HG03442 (cell line): ENCODE measurements at regions not wholly inside any gene's neighbourhood (a gene's known extent, or its start where the extent isn't known, plus 50 kb on each side); places are given as distances from the start of the nearest gene placed in this dataset.

ENCODE experiments used
- ATAC-seq: cut with Tn5 transposase; IDR thresholded peaks from one replicate; pipeline ENCODE4 v1.9.1; 2021; ENCODE audit warnings: mild to moderate bottlenecking, moderate library complexity; ENCODE audit not compliant: unreplicated experiment

DNA sequence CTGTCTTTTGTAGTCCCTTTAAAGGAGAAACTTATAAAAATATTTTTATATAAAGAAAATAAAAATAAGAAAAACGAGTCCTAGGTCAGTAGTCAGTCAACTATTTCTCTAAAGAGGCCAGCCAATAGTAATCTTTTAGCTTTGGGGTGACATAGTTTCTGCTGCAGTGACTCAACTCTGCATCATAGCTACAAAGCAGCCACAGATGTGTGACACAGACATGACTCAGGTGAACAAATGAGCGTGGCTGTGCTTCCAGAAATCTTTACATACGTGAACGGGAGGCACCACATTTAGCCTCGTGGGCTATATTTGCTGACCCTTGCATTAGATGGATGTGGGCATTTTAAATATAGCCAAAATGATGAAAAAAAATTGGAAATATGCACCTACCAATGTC, 1862.5 kb upstream of the TENM3 start:
- ATAC-seq = no peak

GRCh38 chr4:180391613-180392012, 1851.6 kb upstream of the TENM3 start:
- no peak for ATAC-seq

DNA sequence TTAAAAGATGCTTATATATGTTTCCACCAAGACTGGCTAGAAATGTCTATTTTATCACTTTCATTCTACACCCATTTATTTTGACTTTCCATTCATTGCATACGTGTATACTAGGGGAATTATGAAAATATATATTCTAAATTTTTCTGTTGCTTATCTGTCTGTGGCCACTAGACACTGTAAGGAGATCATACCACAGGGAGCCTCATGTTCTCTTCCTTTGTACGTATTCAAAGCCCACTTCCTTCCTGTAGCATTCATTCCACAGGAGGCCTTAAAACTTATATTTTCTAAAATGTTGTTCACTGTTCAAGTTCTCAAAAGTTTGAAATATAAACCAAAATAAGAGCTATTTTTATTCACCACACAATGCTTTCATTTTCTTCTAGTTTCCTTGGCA, 1848.9 kb upstream of the TENM3 start:
- ATAC-seq = no peak

DNA sequence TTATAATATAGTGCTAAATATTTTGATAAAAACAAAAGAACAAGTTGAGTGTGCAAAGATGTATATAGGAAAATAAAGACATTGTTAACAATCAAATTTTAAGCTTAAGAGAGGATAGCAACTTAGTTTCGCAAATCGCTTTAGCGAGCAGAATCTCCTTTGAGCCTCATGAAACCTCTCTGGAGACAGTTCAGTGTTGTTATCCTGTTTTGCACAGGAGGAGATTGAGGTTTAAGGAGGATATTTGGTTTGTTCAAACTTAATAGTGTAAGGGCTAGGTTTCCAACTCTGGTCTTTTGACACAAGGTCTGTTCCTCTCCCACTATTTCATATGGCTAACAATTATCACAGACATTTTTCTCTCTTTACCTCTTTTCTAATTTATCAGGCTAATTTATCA, 1848.5 kb upstream of the TENM3 start:
- no peak for ATAC-seq

- ATAC-seq = no peak
Observed at GRCh38 chr4:180398564-180398963, 1844.6 kb upstream of the TENM3 start.

- ATAC-seq = no peak
Observed at GRCh38 chr4:180407275-180407885, 1835.8 kb upstream of the TENM3 start.

- no peak for ATAC-seq
Observed at GRCh38 chr4:180418819-180419531, 1824.2 kb upstream of the TENM3 start.

DNA sequence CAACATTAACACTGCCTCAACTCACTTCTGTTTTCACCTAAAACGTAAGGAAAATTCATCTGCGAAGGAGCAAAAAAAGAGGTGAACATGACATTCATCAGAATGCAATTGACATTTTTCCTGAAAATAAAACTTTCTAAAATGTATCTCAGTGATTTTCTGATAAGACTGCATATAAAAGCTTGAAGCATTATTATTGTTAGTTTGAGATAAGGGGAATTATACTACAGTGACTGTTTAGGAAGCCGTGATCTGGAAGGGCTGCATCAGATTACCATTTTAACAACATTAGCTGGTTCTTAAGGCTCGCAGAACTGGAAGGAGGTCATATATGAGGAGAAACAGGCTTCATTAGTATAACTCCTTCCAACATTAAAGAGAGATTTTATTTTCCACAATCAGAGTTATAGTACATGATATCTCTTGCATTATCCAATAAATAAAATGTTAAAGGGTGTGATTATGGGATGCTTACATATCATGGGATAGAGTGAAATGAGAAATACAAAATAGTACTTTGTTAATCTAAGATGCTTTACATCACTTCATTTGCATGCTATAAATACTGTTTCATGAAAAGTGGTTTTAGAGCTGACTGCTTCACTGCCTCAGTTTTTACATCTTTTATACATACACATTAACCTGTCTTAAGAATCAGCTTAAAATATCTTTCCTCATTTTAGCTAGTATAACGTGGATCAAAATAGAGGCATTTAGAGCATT, 1820.1 kb upstream of the TENM3 start:
- ATAC-seq = no peak

DNA sequence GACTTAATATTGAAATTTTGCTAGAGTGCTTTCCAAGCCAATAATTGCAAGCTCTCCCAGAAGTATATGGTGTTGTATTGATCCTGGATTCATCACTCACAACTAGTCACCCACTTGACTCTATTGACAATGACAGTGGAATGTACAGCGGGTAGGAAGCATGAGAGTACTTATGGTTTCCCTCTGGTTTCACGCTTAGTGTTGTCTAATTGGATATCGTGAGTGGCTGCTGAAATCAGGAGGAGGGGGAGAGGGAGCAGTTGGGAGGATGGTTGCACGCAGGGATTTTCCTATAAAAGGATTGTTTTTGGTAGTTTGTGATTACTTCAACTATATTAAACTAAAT, 1819.5 kb upstream of the TENM3 start:
- no peak for ATAC-seq

DNA sequence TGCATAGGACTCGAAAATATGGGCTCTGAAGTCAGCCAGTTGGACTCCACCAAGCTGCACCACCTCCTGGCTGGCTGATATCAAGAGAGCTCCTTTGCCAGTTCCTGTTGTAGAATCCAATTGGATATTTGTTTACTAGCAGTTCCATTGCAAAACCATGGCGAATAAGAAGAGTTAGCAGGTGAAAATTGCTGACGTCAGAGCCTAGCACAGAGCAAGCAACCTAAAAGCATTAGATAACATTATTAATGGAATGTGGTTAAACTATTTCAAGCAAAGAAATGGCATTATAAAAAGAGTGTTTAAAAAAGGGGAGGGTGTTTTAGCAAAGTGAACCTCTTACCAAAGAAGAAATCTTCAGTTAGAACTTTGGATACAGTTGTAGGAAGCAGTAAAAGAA, 1816.3 kb upstream of the TENM3 start:
- ATAC-seq = no peak

GRCh38 chr4:180430283-180430682, 1812.9 kb upstream of the TENM3 start:
- no peak for ATAC-seq

DNA sequence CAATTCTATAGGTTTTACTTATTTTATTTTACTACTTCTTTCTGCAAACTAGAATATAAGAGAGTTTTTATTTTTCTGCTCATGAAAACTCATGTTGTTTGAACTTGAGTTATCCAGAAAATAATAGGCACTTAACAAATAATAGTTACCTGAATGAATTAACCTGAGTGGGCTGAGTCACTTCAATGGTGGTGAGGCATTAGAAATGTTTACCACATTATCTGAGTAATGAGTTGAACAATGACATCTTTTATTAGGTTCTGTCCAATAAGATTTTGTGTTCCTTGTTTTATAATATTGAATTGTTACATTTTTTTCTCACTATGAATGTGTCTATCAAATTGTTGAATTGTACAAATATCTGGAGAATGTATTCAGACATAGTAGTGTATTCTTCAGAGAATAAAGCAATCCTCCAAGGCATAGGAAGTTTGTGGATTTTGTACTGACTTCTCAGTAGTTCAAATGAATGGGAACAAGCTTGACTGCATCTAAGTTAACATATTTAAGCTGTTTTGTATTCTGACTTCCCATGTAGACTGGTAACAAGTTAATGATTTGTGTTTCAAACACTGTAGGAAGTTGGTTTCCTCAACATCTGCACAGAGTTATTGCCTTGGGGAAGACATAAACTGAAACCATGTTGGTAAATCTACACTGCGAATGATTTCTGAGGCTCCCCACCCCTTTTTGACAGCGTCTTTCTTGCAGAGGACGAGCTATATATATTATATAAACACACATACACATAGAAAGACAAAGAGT, 1808.9 kb upstream of the TENM3 start:
- peak; percentile 53 for ATAC-seq

GRCh38 chr4:180436361-180436760, 1806.8 kb upstream of the TENM3 start:
- ATAC-seq = no peak

GRCh38 chr4:180437601-180438000, 1805.6 kb upstream of the TENM3 start:
- no peak for ATAC-seq

- no peak for ATAC-seq
Observed at GRCh38 chr4:180448306-180448705, 1794.9 kb upstream of the TENM3 start.

DNA sequence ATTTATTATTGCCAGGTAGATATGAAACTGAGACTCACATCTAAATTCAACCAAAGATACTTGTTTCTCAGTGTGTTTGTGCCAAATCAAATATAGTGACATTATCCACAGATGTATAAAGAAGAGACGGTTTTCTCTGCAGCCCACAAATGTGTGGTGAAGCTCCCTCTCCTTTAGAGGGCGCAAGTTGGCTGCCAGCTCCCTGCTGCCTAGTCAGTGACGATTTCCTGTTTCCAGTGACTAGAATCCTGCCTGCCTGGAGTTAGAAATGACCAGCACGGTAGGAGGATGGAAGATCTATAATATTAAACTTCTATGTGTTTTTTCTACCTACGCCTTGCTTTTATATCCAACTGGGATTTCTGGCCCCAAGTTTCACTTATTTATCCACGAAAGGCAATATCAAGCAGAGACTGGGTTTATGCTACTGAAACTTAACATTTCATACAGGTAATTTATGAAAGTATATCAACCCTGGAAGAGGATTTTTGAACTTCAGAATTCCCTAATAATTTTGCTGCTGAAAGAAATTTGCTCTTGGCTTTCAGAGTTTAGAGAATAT, 1793.7 kb upstream of the TENM3 start:
- peak; percentile 73 for ATAC-seq

GRCh38 chr4:180455226-180455625, 1788.0 kb upstream of the TENM3 start:
- ATAC-seq = no peak

DNA sequence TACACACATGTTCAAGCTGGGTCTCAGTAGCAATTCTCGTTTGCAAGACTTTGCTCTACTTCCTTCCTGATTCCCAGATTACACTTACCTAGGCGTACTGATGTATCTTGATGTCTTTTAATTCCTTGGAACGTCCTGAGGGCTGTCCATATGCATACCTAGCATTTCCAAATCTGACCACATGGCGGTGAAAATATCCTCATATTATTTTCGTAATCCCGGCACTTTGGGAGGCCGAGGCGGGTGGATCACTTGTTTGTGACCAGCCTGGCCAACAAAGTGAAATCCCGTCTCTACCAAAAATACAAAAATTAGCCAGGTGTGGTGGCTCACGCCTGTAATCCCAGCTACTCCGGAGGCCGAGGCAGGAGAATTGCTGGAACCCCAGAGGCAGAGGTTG, 1786.3 kb upstream of the TENM3 start:
- no peak for ATAC-seq

- no peak for ATAC-seq
Observed at GRCh38 chr4:180462116-180462515, 1781.1 kb upstream of the TENM3 start.

- no peak for ATAC-seq
Observed at GRCh38 chr4:180465364-180465763, 1777.8 kb upstream of the TENM3 start.

DNA sequence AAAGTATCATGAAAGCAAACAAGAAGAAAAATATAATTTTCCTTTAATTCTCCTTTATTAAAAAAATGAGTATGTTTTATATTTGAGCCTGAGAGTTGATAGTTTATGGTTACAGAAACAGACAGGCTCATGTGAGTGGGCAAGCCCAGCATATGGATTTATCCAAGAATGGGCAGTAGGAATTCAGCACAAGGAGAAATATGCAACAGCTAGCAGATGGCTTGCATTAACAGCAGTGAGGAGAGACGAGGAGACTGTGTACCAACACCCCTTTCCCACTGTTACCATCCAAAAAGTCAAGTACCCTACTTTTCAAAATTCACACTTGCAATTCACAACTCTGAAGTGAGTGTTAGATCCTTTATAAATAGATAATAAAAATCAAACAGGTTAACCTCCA, 1760.2 kb upstream of the TENM3 start:
- no peak for ATAC-seq
